ENCODE measurements at regions not wholly inside any gene's neighbourhood (a gene's known extent, or its start where the extent isn't known, plus 50 kb on each side); places are given as distances from the start of the nearest gene placed in this dataset.

DNA sequence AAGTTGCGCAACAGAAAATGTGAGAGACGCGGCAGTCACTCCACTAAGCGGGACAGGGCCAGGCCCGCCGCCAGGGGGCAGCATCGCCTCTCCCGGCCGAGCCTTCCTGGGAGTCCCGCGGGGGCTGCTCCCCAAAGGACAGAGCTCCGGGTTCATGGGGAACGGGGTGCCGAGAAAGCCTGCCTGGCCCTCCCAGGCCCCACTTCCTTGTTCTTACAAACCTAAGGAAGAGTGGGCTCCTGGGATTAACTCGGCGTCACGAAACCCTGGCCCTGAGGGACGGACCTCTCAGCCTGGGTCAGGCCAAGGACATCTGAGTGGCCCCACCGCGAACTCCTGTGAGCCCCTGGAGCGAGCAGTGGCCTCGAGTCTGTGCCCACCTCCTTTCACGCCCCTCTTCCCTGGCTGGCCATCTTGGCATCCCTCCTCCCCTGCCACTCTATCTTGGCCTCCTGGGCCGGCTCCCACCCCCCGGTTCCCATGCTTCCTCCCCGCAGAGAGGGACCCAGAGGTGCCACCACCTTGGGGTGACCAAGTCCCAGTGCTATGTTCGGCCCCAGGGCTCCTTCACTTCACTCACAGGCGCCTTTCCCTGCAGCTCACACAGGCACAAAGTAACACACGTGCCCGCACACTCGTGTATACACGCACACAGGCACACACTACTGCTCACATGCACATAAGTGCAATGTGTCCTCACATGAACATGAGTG lies 99.9 kb upstream of the FGF3 start:
- DNase-seq = peak in 1 of 2 experiments; percentile 43

DNA sequence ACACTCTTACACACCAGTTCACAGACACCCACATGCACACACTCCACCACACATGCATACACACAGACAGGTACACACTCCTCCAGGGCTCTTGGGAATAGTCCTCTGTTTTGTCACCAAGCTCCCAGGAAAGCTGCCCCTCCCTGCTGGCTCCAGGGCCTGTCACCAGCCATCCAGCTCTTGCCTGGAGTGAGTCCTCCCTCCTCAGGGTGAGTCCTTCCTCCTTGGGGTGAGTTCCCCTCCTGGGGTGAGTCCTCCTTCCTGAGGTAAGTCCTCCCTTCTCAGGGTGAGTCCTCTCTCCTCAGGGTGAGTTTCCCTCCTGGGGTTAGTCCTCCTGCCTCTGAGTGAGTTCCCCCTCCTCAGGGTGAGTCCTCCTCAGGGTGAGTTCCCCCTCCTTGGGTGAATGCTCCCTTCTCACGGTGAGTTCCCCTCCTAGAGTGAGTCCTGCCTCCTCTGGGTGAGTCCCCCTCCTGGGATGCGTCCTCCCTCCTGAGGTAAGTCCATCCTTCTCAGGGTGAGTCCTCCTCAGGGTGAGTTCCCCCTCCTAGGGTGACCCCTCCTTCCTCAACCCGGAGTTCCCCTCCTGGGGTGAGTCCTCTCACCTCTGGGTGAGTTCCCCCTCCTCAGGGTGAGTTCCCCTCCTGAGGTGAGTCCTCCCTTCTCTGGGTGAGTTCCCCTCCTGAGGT lies 100.6 kb upstream of the FGF3 start:
- DNase-seq = no peak

DNA sequence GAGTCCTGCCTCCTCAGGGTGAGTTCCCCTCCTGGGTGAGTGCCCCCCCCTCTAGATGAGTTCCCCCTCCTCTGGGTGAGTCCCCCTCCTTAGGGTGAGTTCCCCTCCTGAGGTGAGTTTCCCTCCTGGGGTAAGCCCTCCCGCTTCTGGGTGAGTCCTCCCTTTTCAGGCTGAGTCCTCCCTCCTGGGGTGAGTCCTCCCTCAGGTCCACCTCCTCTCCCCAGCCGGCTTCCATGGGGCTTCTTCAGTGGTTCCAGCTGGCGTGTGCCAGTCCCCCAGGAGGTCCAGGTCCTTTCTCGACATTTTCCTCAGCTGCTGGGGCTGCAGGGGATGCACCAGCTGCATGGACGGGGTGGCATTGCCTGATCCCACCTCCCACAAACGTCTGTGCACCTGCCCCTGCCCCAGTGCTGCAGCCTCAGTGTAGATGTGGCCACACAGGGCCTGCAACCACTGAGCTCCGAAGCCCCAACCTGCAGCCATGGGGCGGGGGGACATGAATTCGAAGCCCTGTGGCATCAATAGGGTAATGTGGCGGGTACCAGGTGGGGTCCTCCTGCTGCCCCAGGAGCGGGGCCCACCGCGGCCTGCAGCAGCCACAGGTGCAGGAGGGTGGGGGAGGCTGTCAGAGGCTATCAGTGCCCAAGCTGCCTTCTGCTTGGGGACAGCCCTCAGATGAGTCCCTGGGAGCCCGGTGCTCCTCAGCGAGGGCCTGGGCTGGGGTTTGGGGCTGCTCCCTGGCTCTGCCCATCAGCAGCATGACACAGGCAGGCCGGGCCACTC lies 101.3 kb upstream of the FGF3 start:
- DNase-seq = no peak

DNA sequence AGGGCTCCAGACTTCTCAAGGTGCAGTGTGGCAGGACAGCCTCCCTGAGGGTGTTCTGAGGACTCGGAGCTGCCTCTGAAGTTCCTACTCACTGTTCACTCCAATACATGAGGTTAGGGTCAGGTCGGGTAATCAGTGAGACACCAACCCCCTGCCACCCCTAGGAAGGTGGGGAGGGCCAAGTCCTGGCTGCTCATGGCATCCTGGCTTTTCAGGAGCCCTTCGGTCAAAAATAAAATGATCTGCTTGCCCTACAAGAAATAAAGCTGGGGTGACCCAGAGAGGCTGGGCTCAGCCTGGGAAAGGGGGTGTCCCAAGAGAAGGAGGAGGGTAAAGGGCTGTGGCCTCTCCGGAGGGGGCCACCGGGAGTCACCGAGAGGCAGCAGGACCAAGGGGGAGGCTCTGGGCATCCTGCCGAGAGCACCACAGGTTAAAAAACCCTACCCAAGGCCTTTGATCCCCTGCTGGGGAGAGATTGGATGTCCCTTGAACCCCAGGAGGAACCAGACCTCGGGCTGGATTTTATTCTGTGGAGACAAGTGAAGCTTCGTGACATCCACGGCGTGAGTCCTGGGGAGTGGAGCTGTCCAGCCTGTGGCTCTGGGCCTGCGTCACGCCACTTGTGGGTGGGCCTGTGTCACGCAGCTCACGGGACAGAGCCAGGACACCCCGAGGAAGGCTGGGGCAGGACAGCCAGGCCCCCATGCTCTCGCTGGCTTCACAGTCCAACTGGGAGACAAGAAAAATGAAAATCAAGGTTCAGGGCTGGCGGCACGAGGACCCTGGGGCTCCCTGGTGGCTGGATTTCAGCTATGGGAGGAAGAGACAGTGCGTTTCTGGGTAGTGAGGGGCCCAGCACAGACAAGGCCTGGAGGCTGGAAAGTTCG lies 102.2 kb upstream of the FGF3 start:
- no peak for DNase-seq

DNA sequence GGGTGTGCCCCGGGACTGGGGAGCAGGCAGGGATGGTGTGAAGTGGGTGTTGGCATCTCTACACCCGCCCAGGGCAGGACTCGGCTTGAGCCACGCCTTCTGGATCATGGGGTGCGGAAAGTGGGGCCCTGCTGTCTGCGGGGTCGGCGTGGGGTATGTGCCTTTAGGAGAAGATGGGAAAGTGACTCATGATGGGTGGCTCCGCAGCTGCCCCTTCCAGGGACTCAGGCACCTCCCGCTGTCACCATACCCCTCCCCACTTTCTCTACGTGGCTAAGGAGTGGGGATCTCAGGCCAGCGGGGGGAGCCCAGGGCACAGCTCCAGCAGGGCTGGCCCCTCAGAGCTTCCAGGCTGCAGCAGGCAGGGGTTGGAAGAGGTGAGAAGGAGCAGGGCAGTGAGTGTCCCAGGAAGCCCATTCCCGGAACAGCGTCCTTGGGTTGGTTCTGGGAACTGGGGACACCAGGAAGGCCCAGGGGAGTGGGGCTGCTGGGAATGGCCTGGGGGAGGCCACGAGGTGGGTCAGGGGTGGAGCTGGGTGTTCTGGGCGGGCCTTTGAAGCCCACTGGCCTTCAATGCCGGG lies 102.9 kb upstream of the FGF3 start:
- DNase-seq = no peak

DNA sequence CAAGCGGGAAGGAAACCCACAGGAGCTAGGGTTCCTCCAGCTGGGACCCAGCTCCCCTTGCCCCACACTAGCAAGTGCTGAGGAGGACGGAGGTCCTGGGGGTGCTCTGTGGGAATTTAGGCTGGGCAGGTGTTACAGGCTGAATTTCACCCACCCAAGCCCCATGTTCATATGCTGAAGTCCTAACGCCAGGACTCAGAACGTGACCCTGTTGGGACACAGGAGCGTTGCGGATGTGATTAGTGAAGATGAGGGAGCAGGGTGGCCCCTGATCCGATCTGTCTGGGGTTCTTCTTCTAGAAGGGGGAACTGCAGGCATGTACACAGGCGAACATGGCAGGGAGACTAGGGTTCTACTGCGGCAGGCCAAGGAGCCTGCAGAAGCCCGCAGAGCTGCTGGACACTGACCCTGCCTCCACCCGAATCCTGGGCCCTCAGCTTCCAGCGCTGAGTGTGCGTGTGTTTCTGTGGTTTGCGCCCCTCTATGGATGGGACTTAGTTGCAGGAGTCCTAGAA lies 103.4 kb upstream of the FGF3 start:
- DNase-seq = no peak

DNA sequence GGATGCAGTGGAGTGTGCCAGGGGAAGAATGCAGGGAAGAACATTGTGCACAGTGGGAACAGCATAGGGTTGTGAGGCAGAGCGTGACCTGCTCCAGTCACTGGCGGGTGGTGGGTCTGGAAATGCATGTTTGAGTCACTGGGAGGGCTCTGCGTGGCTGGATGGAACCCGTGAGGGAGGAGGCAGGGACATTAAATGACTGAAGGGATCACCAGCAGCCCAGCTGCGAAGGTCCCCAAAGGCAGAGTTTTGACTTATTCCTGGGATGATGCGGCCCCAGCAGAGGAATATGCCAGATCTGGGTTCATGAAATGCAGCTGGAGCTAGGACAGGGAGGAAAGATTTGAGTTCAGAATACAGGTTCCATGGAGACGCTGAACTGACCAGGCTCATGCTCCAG lies 104.0 kb upstream of the FGF3 start:
- no peak for DNase-seq

DNA sequence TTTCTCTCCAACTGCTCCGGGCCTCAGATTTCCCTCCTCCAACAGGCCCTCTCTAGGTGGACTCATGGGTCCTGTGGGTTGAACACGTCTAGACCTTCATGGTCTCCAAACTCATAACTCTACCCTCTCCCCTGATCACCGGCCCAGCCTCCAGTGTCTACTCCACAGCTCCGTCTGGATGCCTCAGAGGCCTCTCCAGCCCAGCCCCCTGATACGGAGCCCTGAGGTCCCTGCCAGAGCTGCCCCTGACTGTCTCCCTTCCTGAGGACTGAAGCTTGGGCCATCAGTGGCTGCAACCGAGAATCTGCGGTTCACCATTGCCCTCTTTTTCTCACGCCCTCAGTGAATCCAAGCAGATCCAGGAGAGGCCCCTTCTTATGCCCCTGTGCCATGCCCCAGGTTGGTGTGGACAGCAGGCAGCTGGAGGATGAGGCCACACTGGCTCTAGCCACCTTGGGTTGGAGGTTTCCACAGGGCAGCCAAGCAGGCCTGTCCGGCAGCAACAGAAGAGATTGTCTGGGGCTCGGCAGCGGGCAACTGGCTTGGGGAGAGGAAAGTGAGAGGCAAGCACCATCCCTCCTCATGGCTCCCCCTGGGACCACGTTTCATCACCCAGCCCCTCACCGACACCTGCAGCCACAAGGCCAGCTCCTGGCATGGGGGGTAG lies 104.6 kb upstream of the FGF3 start:
- no peak for DNase-seq

DNA sequence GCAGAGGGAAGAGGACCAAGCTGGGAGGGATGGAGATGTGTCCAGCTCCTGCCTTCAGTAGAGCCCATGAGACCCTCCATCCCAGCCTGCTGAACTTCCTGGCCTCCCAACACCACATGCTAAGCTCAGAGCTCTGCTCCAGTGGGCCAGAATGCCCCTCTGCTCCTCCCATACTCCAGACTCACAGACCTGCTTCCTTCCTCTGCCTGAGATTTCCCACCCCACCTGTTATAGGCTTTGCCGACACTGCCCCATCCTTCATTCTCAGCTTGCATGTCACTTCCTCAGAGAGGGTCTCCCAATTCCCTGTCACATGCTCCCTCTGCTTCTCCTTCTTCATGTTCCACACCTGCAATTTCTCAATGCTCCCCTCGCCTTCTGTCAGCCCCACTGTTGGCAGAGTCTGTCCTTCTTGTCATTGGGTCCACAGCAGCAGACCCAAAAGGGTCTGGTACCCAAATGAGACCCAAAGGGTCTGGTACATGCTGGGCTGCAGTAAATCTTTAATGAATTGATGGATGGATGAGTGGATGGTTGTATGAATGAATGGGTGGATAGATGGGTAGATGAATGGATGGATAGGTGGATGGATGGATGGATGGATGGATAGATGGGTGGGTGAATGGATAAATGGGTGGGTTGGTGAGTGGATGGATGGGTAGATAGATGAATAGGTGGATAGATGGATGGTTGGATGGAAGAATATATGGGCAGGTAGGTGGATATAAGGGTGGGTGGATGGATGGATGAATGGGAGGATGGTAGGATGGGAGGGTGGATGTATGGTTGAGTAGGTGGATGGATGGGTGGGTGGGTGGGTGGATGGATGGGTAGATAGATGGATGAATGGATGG lies 105.3 kb upstream of the FGF3 start:
- no peak for DNase-seq

DNA sequence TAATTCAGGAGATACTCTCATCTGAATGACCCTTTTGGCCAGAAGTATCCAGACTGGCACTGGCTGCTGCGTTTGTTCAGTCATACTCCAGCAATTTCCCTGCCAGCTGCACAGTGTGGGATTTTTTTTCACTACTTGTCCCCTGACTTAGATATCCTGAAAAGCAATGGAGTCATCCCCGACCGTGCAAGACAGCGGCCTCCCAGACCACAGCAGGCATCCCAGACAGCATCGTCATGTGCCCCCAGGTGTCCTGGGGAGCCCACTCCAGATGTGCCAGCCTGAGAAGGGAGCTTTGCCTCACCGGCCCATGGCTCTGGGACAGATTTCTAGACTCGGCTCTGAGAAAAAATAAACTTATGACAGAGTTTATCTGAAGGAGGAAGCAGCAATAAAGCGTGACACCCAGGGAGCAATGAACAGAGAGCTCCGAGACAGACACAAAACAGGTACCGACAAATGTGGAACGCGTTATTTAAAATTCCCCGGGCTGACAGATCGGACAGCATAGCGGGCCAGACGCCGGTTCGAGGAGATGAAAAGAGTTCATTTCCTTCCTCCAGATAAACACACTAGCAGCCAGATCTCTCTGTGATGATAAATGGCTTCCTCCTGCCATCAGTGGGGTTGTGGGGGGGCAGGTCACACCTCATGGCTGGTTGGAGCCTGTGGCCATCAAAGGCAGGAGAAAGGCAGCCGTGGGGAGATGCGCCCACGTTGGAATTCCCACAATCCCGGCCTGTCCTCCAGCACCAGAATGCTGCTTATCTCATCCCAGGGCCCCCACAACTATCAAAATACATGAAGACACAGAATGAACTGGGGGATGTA lies 106.4 kb upstream of the FGF3 start:
- DNase-seq = no peak

DNA sequence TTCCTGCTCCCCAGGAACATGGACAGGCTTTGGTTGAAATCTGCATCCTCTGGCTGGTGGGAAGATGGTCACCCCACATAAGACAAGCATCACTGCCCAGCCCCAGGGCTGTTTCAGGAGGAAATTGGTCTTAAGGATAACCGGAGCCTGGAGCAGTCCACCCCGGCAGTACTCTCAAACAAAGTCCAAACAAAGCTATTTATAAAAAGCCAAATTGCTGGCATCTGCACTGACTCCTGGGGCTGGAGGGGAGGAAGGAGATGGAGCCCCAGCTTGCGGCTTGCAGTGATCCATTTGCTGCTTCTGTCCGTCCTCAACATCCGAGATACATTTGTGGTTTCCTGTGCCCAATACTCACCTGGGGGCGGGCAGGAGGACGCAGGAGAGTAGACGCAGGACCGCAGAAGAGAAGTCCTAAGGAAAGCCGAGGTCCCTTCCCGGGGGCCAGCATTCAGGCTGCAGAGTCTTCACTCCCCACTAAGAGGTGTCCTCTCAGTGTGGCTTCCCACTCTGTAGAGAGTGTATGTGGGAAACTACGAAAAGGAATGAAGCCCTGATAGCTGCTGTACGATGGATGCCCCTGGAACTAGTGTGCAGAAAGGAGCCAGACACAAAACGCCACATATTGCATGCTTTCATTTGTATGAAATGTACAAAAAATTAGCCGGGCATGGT lies 107.3 kb upstream of the FGF3 start:
- no peak for DNase-seq

DNA sequence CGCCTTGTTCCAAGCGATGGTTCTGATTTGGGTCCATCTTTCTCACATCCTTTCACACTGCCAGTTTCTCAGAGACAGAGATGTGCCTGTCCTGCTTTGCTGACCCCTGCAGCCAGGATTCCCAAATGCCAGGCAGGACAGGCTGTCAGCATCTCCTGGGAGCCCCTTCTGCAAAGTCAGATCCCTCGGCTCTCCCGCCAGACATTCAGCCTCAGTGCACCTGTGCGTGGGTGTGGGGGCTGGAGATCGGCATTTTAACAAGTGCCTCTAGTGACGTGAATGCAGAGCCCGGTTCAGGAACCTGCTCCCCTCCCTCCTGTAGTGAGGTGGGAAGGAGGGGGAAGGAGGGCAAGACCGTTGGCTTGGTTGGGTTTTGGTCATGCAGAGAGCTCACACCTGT lies 108.9 kb upstream of the FGF3 start:
- no peak for DNase-seq

DNA sequence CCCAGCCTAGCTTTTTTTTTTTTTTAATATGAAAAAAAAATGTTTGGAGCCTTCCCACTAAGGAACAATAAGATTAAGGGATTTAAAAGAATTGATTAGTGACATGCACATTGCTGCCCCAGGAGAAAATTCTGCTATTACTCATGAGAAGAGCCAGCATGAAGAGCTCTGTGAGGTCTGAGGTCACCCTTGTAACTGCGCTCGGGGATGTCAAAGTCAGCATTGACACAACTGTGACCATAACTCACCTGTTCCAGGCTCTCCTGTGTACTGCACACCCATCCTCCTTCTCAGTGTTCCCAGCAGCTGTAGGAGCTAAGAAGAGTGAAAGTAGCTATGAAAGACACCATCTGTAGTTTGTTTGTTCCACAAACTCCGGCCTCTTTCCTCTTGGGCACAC lies 109.8 kb upstream of the FGF3 start:
- no peak for DNase-seq

DNA sequence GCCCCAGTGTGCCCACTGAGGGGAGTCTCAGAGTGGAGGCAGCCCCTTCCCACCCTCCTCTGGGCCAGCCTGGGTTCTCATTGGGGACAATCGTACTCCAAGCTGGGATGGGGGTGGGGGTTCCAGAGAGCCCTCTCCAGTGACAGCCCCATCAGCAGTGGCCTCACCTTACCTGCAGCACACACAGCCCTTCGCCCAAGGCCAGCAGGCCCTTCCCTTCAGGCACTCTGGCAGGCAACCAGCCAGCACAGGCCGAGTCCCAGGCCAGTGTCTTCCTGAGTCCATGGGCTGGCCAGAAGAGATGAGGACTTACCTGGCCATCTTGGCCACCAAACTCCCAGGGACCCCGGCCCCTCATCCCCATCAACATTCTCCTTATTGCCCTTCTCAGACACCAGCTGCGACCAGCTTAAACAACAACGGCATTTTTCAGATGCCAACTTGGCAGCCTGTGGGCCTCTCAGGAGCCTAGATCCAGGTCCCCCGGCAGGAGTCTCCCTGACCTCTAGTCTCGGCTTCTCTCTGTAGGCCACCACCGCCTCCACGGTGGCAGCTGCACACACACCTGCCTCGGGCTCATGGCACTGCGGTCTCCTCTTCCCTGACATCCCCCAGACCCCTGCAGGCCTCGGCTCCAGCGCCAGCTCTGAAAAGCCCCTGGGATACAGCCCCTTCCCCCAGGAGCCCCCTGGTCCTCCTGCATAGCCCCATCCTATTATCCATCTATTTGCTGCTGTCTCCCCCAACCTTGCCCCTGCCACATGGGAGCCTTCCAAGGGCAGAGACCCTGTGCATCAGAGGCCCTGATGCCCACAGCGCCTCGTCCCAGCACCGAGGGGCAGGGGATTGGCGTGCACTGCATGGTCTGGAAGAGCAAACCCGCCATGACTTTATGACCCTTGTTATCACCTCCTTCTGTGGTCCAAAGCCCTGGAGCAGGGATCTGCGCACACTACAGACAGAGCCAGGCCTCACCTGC lies 111.2 kb upstream of the FGF3 start:
- no peak for DNase-seq

DNA sequence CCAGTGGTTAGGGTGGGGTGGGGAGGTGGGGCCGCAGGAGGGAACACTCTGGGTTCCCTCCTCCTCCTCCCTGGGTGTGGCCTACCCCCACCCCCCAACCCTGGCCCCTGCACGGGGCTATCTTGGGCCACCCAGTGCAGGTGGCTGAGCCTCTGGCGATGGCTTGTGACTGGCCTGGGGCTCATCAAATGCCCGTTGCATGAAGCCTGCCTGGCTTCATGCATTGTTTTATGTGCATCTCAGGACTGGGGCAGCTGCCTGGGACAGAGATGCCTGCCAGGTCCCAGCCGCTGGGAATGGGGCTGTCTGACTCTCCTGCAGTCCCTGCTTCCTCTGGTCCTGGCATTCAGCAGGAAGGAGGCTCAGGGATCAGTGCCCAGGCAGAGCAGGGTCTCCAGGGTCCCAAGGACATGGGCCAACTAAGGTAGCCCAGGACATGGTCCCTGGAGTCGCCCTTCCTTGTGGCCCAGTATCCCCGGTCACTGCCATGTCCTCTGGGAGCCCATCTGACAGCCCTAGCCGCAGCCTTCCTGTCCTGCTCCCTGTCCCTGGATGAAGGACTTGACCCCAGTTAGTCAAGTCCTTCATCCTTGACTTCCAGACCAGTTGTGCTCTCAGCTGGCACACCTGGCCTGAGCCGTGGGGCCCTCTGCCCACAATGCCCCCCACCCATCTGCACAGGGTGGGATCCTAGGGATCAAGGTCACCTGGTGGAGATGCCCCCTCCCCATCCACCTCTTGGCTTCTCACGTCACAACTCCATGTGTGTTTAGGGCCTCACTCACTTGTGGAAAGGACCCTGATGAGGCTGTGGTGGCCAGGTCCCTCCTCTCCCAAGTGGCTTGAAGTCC lies 112.1 kb upstream of the FGF3 start:
- DNase-seq = no peak

DNA sequence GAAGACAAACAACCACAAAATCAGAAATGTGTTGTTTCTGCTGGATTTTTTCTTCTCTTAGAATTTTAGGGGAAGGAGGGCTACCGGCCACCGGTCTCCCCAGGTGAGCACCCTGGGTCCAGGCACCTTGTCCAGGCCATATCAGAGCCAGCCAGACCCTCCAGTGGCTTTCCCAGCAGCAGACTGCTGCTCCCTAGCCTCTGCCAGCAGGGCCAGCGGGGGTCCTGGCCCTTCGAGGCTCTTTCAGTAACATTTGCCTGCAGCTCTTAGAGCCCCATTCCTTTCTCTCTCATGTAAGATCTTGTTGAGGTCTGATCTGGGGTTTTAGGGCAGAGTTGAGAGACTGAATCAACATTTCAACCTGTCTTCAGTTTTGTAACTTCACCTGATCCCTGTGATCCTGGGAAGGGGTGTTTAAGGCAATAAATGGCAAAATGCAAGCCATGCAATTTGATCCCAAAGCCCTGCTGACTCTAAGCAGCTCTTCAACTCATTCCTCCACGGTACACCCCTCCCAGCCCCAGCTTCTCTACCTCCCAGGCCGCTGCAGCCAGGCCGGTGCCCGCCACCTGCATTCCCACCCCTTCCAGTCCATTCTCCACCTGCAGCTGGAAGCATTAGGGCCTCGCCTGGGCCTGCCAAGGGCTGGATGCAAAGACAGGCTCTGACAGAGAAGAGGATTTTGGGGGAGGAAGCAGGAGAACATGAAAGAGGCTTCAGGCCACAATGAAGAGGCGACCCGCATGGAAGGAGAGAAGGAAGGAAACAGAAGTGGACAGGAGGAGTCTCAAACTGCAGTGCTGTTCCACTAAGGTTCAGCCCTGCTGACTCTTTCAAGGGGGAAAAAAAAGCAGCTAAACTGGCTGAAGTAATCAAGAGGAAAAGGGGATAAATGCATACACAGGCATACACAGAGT lies 113.0 kb upstream of the FGF3 start:
- DNase-seq = no peak

Measured in SW 1271 (cell line).